SKM-1 treated with dmso at 0.1 percent for 144 hours (cell line): ENCODE measurements at regions not wholly inside any gene's neighbourhood (a gene's known extent, or its start where the extent isn't known, plus 50 kb on each side); places are given as distances from the start of the nearest gene placed in this dataset.

Experiments used
- DNase-seq: peaks from one replicate; lab custom pipeline; 2025; ENCODE audit not compliant: unreplicated experiment; lab: John Stamatoyannopoulos, UW

DNA sequence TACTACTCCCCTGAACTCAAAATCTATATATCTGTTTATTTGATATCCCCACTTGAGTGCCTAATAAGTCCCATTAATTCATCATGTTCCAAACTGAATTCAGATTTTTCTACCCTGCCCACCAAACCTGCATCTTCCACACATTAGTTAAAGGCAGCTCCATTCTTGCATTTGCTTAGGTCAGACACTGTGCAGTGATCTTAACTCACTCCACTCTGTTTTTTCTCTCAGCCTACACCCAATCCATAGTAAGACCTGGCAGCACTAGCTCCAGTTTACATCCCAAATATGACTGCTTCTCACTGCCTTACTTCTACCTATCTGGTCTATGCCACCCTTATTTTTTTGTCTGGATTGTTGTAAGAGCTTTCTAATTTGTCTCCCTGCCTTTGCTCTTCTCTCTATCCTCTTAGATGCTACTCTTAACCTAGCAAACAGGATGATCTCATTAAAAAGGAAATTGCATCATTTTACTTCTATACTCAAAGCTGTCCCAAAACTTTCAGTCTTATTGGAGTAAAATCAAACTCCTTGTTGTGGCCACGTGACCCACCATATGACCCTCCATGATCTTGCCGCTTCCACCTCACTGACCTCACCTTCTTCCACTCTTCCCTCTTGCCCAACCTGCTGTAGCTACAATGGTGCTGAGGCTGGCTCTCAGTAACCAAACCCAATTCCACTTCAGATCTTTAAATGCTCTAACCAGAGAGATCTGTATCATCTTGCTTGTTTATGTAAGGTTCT lies 274.9 kb upstream of the FANCL start:
- peak; percentile 5 for DNase-seq

DNA sequence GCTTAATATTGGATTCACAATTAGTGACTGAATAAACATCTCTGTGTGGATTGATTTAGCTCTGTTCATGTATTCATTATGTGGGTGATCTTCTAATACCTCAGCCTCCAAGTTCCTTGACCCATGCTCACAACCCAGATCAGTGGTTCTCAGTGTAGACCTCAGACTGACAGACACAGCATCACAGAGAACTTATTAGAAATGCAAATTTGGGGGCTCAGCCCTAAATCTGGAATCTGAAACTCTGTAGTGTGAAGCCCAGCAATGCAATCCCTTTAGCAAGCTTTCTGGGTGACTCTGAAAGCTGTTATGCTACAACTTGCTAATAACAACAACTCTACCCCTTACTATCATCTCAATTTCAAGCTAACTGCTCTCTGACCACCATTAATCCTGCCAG lies 273.1 kb upstream of the FANCL start:
- no peak for DNase-seq

DNA sequence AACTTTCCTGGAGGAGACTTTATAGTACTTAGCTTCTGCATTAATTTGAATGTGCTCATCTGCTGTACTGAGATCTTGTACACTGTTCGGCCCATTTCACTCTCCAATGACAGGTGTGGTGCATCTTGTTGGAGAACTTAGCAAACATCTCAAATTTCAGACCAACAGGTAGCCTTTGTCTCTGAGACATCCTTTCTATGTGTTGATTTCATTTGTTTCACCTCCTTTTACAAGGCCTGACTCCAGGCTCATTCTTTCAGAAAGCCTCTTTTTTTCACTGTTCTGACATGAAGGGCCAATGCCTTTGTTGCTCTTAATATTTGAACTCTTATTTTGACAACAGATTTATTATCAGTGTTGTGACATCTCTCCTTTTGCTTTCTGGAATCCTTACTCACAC lies 271.8 kb upstream of the FANCL start:
- no peak for DNase-seq

DNA sequence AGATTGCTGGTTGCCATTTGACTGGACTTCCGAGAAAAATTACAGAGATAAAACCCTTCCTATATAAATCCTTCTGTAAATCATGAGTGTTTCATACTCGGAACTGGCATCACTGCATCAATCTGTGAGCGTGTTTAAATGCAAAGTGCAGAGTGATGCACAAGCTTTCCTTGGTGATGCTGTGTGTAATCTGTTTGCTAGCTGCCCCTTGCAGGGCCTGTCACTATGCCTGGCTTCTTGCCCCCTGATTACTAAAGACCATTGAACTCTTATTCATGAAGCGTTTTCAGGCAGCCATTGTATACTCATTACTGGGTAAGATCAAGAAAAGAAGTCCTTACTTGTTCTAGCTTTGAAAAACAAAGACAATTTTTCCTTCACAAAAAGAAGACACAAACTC lies 266.9 kb upstream of the FANCL start:
- no peak for DNase-seq

DNA sequence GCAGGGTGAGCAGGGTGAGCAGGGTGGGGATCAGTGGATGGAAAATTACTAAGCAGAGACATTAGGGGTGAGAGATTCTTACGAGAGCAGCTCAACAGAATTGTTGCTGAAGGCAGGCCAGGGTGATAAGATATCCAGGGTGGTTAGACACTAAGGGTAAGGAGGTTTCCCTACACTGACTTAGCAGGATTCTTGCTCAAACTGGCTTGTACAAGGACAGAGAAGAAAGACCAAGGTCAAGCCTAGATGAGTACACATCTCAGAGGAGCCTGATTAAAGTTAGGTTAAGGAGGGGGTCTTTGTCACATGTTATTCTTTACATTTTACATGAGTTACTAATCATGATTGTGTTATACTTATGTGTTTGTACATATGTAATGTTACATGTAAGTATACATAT lies 262.8 kb upstream of the FANCL start:
- no peak for DNase-seq

DNA sequence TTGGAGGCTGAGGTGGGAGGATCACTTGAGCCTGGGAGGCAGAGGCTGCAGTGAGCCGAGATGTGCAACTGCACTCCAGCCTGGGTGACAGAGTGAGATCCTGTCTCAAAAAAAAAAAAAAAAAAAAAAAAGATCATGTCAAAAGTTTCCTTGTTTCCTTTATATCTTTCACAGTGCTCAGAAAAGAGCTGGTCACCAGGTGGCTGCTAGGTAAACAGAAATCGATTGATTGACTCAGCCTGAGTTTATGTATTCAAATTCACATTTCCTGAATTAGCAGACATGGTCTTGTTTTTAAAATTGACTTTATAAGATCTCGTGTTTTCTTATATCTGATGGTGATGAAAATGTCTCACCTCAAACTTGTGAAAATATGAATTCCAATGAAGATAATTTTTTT lies 261.8 kb upstream of the FANCL start:
- DNase-seq: no peak

DNA sequence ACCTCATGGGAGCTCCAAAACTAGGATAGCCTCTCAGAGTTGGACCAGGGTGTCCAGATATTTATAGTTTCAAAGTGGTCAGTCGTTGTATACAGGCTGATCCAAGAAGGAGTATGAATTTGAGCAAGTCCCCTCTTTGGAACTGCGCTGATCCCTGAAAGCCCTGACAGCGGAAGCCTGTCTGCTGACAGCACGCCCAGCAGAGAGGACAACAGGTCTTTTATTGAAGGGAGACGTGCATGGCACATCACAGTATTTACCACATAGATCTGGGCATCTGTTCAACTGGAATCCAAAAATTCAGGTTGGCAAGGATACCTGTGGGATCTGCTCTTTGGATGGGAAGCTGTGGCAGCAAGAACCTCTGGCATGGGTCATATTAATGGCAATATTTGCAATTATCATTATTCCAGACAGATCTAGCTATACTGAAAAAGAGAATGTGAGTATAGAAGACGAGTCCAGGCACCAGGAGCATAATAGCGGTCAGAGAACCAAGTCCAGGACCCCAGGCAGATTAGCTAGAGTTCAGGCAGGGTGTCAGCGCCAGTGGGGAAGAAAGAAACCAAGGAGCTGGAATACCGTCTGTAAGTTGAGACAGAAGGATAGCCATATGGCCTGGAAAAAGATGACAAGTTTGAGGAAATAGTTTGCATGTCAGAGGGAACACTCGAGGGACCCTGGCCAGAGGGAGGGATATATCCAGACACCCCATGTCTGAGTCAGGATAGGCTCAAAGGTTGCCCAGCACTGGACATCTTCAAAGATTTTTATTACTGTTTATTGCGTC lies 260.4 kb upstream of the FANCL start:
- no peak for DNase-seq

DNA sequence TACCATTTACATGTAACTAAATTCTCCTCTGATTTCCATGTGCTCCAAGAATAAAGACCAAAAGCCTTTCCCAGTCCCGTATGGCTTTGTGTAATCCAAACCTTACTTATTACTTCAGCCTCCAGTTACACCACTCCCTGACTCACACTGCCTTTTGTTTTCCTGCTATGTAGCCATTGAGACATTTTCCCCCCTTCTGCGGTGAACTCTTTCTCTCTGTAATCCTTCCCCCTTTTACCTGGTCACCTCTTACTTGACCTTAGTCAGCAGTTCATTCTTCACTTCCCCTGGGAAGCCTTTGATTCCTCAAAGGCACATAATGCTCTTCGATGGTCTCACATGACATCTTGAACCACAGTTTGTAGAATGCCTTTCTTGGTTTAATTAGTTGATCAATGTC lies 256.0 kb upstream of the FANCL start:
- no peak for DNase-seq

DNA sequence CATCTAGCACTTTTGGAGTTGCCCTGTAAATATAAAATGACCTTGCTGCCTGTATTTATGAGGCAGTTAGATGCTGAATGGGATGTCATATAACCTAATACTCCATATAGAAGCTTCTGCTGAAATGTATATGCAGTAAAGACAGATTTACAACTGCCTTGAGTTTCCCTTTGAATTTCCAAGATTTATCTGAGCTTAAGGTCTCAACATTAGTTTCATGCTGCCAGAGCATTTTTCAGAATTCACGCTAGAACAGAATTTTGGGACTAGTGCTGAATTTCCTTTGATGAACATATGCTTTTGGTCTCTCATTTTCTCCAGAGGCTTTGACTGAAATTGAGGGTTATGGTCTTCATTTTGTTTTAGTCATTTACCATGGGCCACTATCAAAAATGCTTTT lies 254.7 kb upstream of the FANCL start:
- DNase-seq: no peak

DNA sequence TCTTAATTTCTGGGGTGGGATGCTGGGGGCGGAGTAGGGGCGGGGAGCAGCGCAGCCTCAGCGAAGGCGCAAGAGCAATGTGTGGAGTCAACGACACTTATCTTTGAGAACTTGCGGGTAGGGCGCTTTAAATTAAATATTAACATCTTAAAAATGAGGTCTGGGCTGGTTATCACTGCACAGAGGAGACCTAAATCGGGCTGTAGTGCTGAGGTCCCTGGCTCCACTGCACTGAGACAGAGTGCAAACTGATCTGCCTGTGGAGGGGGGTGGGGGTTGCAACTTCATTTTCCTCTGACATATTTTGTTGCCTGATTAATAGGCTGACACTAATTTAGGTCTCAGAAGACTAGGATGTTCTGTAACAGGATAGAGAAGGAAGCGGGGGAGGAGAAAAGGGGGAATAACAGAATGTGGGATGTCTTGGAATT lies 253.0 kb upstream of the FANCL start:
- DNase-seq: no peak

DNA sequence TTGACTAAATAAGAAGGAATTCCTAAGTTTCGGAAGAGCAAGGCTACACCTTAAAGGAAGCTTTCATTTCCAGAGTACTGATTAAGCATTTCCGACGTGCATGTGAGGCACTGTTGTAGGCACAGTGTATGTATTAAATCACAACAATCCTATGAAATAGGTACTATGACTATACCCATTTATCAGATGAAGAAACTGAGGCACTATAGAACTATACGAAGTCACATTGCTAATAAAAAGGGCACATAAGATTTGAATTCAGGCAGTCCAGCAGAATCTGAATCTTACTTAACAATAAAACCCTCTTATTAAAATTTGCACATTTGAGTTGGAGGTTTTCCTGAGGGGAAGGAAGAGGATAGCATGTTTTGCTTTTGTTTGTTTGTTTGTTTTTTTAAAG lies 243.5 kb upstream of the FANCL start:
- DNase-seq: no peak

DNA sequence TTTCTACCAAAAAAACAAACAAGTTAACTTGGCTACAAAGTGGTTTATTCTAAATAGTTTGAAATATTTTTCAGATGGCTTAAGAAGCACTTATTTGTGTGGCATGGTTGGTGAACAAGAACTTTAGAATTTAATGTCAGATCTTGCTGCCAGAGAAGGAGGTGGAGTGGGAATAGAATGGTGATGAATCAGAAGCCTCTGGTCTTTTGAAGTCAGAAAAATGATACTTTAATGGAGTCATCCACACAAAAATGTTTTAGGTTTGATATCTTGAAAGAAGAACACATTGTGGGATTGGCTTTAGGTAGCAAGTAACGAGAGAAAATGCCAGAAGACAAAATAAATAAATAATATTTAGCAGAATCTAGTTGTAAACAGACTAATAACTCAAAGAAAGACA lies 243.1 kb upstream of the FANCL start:
- no peak for DNase-seq

DNA sequence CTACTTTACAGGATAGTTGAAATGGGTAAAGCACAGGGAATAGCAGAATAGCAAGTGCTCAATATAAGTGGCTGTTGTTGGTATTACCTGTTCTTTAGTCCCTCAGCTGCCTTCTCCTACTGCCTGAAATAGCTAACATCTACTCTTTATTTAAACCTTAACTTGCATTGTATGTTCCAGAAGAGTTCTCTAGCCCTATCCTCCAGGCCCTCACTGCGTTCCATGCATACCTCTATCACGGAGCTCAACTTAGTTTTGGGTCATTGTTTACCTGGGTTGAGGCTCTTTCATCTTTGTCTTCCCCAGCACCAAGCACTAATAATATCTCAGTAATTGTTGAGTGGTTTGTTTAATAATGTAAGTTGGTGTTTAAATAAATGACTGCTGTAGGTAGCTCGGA lies 242.2 kb upstream of the FANCL start:
- DNase-seq: no peak

DNA sequence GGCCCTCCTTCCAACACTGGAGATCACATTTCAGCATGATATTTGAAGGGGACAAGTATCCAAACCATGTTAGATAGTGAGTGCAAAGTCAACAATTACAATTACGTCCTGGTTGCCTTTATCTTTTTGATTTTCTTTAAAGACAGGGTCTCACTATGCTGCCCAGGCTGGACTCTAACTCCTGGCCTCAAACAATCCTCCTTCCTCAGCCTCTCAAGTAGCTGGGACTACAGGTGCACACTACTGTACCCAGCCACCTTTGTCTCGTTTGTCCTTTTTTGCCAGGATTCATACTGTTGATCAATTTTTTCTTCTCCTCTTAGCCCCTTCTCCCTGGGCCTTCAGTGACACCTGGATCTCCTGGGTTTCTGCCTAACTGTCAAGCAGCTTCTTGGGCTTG lies 240.5 kb upstream of the FANCL start:
- DNase-seq: no peak

DNA sequence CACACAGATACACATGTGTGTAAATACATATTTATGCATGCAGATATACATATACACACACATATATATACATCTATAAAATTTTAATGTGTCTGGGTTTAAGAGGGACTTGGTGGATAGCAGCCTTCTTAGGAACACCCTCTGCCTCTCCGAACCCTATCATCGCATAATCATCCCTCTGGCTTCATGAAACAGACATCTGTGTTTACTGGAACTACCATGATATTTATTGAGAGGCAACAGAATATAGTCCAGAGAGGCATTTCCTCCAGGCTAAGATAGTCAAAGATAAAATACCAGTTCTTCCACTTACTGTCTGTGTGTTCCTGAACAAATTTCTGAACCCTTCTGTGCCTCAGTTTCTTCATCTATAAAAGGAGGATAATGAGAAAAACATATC lies 239.0 kb upstream of the FANCL start:
- DNase-seq: no peak

DNA sequence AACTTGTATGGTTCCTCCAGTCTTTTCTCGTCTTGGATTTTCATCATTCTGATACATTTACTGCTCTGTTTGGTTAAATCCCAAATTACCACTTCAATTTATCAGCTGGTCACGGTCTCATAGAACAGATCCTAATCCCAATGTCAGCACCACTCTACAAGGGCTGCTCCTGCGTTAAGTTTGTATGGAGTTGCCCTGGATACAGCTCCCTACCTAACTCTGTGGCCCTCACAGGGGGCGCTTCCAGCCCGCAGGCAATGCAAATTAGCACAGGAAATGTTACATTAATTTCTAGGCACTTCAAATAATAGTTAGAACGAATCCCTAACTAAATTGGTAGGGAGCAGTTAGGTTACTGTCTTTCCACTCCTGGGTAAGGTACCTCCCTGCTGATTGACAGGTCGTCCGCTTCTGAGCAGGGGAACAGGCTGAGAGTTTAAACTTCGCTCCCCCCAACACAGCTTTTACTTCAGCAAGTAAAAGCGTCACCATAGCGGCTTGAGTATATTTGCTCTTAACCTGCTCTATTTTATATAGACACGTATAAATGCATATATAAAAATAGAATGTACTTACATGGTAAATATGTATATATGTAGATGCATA lies 238.5 kb upstream of the FANCL start:
- DNase-seq: no peak

DNA sequence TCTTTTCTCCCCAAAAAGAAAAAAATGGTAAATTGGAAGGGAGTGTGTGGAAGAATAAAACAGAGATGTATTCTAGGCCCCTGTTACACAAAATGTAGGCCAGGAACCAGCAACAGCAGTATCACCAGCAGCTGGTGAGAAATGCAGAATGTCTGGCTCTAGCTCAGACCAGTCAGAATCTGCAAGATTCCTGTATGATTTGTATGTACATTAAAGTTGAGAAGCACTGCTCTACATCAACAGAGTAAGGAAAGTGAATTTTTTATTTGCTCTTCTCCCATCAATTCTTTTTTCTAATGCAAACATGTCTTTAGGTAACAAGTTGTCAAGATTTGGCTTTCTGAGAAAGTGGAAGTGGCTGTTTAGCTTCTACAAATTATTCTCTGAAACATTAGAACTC lies 235.4 kb upstream of the FANCL start:
- DNase-seq: no peak

DNA sequence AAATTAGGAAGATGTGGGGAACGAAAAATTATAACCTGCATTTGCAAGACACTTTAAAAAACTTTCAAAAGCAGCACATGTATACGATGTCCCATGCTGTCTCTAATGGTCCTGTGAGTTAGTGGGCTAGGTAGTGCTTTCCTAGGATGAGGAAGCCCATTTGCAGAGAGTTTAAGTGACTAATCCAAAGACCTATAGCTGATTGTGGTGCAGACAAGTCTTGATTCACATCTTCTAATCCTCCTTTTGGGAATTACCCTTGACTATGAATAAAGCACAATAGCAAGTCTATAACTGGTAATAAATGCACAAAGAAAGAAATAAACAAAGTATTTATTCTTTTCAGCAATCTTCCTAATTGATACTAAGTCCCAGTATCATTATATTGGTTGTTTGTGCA lies 234.6 kb upstream of the FANCL start:
- no peak for DNase-seq

DNA sequence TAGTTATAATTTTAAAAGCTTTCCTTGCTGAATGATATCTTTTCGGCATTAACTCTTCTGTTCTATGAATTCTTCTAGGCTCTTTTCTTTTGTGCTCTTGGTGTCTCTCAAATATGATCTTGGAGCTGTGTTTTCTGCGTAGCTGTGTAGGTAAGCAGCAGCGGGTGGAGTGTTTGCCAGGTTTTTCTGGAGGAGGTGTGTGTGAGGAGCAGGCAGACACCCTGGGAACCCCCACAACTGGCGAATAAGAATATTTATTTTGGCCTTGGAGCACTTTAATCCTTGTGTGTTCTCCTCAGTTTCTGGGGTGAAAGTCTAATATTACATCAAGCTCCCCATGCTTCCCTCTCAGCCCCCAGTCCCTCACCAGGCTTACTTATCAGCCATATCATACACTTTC lies 232.0 kb upstream of the FANCL start:
- DNase-seq: no peak

DNA sequence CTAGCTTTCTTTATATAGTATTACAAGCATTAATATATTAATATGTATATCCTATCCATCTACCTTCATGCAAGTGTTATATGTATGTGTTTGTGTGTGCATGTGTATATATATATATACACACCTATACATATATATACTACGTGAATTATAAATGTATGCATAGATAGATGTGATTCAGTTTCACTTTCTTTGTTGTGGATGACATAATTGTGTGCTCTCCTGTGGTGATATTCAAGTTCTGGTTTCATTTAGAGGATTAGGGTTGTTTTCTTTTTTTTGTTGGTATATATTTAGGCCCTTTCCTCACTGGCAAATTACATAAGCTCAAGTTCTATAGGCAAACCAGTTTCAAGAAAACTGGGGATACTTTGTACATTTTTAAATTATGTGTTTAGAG lies 225.7 kb upstream of the FANCL start:
- DNase-seq: no peak

DNA sequence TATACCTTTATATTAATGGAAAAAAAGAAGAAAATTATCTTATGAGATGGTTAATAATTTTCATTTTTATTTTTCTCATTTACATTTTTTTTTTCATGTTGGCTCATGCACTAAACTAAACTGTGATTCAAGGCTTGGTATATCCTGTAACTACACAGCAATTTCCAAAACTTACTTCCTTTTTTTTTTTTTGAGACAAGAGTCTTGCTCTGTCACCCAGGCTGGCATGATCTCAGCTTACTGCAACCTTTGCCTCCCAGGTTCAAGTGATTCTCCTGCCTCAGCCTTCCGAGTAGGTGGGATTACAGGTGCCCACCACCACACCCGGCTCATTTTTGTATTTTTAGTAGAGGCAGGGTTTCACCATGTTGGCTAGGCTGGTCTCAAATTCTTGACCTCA lies 224.9 kb upstream of the FANCL start:
- DNase-seq: peak; percentile 8

DNA sequence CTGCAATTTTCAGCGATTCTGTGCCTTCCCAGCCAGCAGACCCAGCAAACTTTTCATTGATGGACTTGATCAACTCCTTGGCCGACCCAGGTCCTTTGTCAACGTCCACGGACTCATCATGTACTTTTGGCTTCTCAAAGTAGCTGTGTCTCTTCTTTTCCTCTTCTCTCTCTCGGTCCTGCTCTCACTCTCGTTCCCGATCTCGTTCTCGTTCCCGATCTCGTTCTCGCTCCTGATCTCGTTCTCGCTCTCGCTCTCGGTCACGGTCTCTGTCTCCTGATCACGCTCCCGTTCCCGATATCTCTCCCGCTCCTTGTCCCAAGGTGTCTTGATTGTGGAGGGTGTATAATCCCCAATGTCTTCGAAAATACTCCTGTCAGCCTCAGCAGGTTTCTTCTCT lies 219.5 kb upstream of the FANCL start:
- no peak for DNase-seq
